Neuron (in vitro differentiated cells): ENCODE measurements at regions not wholly inside any gene's neighbourhood (a gene's known extent, or its start where the extent isn't known, plus 50 kb on each side); places are given as distances from the start of the nearest gene placed in this dataset.

Experiments used
- H2AFZ ChIP-seq: one replicate; pipeline ENCODE4 v1.6.1; 2013; ENCODE audit warnings: low read depth, mild to moderate bottlenecking, inconsistent platforms, low read length, moderate library complexity
- H3K27me3 ChIP-seq: one replicate; pipeline ENCODE4 v1.6.1; 2013; ENCODE audit warnings: low read length; ENCODE audit not compliant: insufficient read depth
- H3K36me3 ChIP-seq: one replicate; pipeline ENCODE4 v1.6.1; 2013; ENCODE audit warnings: low read length; ENCODE audit not compliant: insufficient read depth
- H3K4me1 ChIP-seq: one replicate; pipeline ENCODE4 v1.6.1; 2013; ENCODE audit warnings: low read length; ENCODE audit not compliant: insufficient read depth
- H3K4me3 ChIP-seq: 2 replicates; pipeline ENCODE4 v1.5.1; 2013; ENCODE audit warnings: mild to moderate bottlenecking, low read length, moderate library complexity
- H3K9me3 ChIP-seq: one replicate; pipeline ENCODE4 v1.6.1; 2013; ENCODE audit warnings: low read length

DNA sequence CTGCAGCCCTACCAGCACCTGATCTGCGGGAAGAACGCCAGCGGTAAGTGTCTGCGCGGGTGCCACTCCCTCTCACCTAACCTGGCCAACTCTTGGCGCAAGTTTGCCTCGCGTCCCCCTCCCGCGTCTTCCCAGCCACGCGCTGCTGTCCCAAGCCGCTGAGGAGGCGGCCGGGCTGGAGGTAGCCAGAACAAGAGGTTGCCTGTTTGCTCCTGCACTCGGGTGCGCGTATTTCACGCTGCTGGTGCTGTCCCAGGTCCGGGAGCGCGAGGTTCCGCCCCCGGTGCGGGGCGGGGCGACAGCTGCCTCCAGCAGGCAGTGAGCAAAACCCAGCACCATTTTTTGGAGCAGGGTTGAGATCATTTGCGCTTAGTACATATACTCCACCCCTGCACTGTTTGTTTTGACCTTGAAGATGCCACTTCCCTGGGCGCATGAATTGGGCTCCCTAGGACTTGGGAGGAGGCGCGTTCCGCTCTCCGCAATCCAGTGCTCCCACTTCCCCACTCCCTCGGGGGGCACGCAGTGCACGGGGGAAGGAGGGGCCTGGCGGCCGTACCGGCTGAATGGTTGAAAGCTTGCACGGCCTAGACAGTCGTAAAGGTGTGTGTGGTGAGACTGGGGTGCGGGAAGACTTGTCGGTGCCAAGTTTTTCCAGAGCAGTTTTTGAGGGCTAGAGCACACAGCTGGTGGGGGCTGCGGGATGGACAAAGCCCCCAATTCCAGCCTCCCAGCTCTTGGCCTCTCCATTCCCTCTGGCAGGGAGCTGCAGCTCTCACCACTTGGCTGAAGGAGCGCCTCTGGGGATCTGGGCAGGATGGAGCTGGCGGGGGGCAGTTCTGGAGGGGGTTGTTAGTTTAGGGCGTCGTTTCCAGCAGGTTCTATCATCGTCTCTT is 226.9 kb upstream of the CRY1 start:
- H3K9me3 ChIP-seq: no peaks in the 10 kb centered on the region
- H3K4me3 ChIP-seq: peak overlapping the region; percentile 95
- H2AFZ ChIP-seq: peak overlapping the region; percentile 14
- no peaks in the 10 kb centered on the region for H3K36me3 ChIP-seq
- no peaks in the 10 kb centered on the region for H3K27me3 ChIP-seq
- H3K4me1 ChIP-seq: peaks cover 20% of the 10 kb centered on the region

DNA sequence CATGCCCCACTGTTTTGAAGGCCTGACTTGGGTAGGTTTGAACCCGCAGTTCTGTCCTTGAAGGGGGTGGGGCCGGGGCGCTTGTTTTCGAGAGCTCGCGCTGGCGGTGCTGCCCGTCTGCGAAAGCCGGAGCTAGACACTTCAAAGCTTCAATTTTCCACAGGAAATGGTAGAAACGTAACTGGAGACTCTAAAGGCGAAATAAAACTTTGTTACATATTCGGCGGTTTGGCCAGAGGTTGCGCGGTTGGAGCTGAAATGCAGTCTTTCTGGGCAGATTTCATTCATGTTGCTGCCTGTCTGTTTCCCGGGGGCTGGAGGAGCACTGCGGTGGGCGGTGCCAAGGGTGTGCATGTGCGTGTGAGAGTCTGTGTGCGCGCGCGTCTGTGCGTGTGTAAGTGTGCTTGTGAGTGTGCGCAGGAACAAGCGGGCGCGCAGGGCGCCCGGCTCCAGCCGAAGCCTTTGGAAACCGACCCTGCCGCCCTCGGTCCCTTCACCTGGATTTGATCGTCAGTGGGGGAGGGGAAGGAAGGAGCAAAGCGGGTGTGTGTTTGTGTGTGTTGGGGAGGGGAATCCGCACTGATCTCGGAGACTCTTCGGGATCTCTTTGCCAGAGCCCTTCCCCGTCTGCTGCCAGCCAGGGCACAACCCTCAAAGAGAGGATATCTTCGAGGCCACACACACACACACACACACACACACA is 227.7 kb upstream of the CRY1 start:
- H3K4me1 ChIP-seq: peaks cover 20% of the 10 kb centered on the region
- no peaks in the 10 kb centered on the region for H3K9me3 ChIP-seq
- H3K4me3 ChIP-seq: peak overlapping the region; percentile 95
- H3K36me3 ChIP-seq: no peaks in the 10 kb centered on the region
- no peaks in the 10 kb centered on the region for H3K27me3 ChIP-seq
- peak overlapping the region; percentile 14 for H2AFZ ChIP-seq

DNA sequence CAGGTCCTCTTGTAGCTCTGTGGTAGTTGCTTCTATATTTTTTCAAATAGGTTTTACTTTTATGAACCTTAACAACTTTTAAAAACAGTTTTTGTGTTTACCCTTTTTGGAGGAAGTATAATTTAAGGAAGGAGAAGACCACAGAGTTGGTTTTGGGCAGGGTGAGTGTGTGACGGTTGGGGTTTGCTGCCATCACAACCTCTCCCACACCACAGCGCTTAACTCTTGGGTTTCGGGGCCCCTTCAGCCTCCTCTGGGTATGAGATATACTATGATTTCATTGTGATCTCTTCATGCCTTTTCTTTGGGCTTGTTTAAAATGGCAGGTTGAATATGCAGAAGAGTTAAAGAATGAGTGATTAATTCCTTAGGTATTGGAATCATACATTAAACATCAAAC is 228.7 kb upstream of the CRY1 start:
- H3K4me1 ChIP-seq: peaks cover 20% of the 10 kb centered on the region
- no peaks in the 10 kb centered on the region for H3K9me3 ChIP-seq
- peak overlapping the region; percentile 95 for H3K4me3 ChIP-seq
- no peak overlapping the region for H2AFZ ChIP-seq
- H3K36me3 ChIP-seq: no peaks in the 10 kb centered on the region
- no peaks in the 10 kb centered on the region for H3K27me3 ChIP-seq

DNA sequence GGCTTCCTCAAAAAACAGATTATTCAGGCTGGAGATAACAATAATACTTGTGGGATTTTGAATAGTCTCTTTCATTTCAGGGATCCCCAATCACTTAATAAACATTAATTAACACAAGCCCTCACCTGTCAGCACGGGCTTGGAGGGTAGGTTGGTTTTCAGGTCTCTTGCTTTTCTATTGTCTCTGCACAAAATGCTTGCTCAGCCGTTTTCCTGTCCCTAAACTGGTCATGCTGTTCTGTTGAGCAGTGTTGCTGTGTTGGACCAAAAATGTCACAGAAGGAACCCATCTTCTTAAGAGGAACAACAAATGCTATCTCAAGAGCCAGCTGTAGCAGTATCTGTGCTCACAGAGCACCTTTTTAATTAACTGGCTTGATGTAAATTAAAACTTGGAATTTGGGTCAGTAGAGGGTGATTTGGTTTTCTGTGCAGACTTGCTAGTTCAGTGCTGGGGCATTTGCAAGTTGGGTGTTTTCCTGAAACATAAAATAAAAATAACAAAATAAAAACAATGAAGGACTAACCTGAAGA is 231.8 kb upstream of the CRY1 start:
- Histone ChIP-seq H3K4me3 (no peak overlapping the region), H3K9me3 (no peaks in the 10 kb centered on the region), H3K27me3 (no peaks in the 10 kb centered on the region), H2AFZ (no peak overlapping the region), H3K36me3 (no peaks in the 10 kb centered on the region), H3K4me1 (peaks cover 23% of the 10 kb centered on the region)

DNA sequence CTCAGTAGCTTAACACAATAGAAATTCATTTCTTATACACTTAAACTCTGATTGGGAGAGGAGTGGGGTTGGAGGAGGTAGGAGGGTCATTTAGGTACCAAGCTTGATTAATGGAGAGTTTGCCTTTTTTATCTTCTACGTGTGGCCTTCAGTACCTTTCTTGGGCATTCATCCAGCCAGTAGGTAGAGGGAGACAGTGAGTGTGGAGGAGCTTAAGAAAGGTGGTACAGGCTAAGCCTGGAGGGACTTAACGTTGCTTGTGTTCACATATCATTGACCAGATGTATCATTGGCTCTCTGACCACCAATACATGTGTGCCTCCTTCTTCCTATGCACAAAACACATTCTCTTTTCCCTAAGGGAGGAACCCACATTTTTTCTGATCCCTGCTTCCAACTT is 232.9 kb upstream of the CRY1 start:
- Histone ChIP-seq H3K9me3 (no peaks in the 10 kb centered on the region), H2AFZ (no peak overlapping the region), H3K36me3 (no peaks in the 10 kb centered on the region), H3K4me3 (no peak overlapping the region), H3K4me1 (peaks cover 21% of the 10 kb centered on the region), H3K27me3 (no peaks in the 10 kb centered on the region)

DNA sequence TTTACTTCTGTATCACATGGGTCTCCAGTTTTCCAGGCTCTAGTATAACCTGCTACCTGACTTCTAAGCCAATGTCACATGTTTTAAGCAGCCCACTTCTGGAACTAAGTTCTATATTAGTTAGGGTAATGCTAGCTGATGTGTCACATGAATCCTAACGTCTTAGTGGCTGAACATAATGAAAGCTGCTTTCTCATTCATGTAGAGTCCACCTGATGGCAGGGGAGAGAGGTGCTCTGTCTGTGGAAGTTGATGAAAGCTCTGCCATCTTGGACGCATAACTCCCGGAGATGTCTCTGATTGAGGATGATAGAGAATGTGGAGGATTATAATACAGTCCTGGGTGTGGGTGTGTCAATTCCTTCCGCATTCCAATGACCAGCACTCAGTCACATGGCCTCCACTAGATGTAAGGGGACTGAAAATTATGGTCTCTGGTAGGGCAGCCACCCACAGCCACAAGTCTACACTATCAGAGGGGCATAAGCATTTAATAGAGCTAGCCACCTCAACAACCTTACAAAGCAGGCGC is 234.4 kb upstream of the CRY1 start:
- Histone ChIP-seq H3K36me3 (no peaks in the 10 kb centered on the region), H3K27me3 (no peaks in the 10 kb centered on the region), H3K9me3 (no peaks in the 10 kb centered on the region), H3K4me3 (no peak overlapping the region), H2AFZ (no peak overlapping the region), H3K4me1 (peaks cover 15% of the 10 kb centered on the region)

DNA sequence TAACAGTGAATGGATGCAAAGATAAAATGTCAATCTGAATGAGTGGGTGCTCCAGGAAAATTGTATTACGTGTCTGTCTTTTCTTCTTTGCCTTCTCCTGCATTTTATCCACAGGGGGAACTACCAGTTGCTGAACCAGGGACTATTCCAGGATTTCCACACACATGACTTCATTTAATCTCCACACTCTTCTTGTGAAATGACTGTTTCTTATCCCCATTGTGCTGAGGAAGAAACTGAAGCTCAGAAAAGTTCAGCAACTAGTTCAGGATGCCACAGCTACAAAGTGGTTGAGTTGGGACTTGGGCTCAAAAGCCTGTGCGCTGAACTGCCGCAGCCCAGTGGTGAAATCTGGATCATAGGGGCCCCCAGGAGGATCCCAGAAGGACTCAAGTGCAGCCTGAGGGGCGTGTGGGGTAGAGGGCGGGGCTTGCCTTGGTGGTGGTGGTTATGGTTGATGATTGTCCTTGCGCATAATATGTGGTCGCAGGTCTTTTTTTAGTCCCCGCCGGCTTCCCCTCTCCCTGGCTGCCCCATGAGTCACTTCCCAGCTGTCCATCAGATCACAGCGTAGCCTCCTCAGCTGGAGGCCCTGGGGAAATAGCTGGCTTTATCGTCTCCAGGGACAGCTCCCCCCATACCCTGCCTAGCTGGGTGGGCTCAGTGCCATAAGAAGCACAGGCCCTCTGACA is 235.2 kb upstream of the CRY1 start:
- Histone ChIP-seq H3K4me1 (peaks cover 15% of the 10 kb centered on the region), H3K36me3 (no peaks in the 10 kb centered on the region), H2AFZ (no peak overlapping the region), H3K4me3 (no peak overlapping the region), H3K27me3 (no peaks in the 10 kb centered on the region), H3K9me3 (no peaks in the 10 kb centered on the region)

DNA sequence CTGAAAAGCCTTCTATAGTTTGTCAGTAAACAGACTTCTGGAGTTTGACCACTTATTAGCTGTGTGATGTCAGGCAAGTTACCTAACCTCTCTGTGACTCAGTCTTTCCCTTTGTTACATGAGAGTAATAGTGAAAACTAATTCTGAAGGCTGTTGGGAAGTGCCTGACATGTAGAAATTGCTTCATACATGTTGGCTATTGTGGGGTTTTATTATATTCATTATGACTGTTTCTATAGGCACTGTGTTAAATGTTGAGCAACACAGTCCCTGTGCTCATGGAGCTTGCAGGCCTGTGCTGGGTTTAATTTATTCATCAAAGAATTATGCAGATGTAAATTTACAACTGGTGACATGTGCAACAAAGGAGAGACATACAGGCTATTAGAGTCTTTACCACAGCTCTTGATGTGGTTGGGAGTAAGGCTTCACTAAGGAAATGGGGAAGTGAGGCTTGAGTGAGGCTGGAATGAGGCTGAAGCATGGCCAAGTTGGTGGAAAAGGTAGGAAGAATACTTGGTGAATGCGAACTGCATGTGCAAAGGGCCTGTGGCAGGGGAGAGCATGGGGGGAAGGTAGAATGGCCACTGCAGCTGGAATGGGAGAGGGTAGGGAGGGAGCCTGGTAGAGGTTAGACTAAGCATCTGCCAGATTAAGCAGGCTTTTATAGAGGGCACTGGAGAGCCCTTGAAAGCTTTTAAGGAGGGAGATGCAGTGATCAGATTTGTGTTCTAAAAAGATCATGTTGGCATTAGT is 236.4 kb upstream of the CRY1 start:
- H3K9me3 ChIP-seq: no peaks in the 10 kb centered on the region
- no peak overlapping the region for H3K4me3 ChIP-seq
- no peaks in the 10 kb centered on the region for H3K27me3 ChIP-seq
- H3K36me3 ChIP-seq: no peaks in the 10 kb centered on the region
- no peak overlapping the region for H2AFZ ChIP-seq
- H3K4me1 ChIP-seq: peaks cover 15% of the 10 kb centered on the region

DNA sequence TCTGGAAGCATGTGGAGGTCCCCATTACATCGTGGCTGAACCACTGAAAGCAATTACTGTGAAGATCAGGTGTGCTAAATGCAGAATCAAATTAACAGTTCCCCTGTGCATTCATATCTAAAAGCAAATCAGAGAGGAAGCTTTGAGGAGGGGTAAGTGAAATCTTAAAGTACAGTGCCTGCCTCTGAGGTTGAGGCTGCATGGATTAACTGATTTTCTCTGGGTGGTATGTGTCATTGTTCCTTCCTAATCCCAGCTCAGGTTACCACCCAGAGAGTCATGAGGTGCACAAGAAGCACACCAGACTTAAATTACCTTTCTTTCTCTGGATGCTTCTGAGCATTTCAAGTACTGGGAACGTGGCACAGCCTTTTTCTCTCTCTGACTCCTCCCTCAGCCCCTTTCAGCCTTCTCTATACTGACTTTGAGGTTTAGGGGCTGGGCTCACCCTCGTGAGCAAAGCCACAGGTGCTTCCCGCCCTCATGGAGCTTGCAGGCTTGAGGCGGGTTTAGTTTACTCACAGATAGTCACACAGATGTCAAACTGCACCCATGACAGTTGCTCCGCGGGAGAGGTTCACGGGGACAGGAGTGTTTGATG is 237.6 kb upstream of the CRY1 start:
- Histone ChIP-seq H3K36me3 (no peaks in the 10 kb centered on the region), H3K4me3 (no peak overlapping the region), H3K4me1 (peaks cover 15% of the 10 kb centered on the region)

DNA sequence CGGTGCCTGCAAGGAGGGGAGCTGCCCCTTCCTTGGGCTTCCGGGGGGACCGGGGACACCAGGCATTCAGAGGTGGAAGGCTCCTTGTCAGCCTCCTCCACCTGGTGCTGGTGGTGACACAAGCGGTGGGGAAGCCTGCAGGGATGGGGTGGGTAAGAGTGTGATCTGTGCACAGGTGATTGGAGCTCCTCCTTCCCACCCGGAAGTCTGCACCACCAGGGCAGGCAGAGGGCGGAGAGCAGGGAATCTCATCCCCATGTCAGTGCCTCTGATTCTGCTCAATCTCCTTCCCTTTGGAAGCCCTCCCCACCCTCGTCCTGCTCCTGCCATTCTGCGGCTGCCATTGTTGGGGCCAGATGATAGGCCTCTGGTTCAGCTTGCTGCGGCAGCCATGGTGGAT is 238.1 kb upstream of the CRY1 start:
- Histone ChIP-seq H3K9me3 (peaks cover 2% of the 10 kb centered on the region), H3K36me3 (no peaks in the 10 kb centered on the region), H3K27me3 (no peaks in the 10 kb centered on the region), H3K4me1 (peaks cover 15% of the 10 kb centered on the region), H3K4me3 (no peak overlapping the region), H2AFZ (no peak overlapping the region)

More for the DNA sequence above, 237.6 kb upstream of the CRY1 start:
- H3K9me3 ChIP-seq: peaks cover 2% of the 10 kb centered on the region
- H3K27me3 ChIP-seq: no peaks in the 10 kb centered on the region
- H2AFZ ChIP-seq: no peak overlapping the region

DNA sequence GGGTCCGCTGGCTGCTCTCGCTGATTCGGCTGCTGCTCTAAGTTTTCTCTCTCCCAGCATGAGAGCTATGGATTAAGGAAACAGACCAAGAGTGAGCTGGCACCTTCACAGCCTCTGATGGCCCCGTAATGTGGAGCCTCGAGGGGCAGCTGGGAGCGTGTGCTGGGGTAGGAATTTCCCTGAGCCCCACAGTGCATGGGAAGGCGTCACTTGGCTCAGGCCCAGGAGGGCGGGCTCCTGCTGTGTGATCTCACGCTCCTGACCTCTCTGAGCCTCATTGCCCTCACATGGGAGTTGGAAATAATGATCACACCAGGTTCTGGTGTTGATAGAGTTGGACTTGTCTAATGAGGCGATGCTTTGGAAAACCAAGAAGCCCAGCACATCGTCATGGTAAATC is 238.6 kb upstream of the CRY1 start:
- Histone ChIP-seq H3K27me3 (no peaks in the 10 kb centered on the region), H3K9me3 (peaks cover 2% of the 10 kb centered on the region), H3K4me1 (peaks cover 15% of the 10 kb centered on the region), H2AFZ (no peak overlapping the region), H3K36me3 (no peaks in the 10 kb centered on the region), H3K4me3 (no peak overlapping the region)

DNA sequence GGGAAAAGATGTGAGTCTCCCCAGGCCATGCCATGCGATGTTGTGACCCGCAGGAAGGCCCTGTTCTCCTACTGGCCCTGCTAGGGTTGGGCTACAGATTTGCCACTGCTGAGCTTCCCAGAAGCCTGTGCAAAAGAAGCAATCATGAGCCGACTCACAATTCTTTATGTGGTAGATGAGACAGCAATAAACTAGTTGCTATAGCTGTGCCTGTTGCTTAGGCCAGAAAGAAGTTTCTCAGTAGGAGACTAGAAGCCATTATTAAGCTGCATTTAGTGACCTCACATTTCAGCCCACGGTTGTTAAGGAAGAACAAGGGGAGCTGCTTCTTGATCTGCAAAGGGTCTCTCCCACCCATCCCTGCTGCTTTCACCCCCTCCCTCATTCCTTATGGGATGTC is 239.4 kb upstream of the CRY1 start:
- peaks cover 2% of the 10 kb centered on the region for H3K9me3 ChIP-seq
- no peak overlapping the region for H3K4me3 ChIP-seq
- H2AFZ ChIP-seq: no peak overlapping the region

More for the DNA sequence above, 239.4 kb upstream of the CRY1 start:
- Histone ChIP-seq H3K27me3 (no peaks in the 10 kb centered on the region), H3K4me1 (peaks cover 15% of the 10 kb centered on the region), H3K36me3 (no peaks in the 10 kb centered on the region)
